PC-3 (cell line): ENCODE measurements at regions not wholly inside any gene's neighbourhood (a gene's known extent, or its start where the extent isn't known, plus 50 kb on each side); places are given as distances from the start of the nearest gene placed in this dataset.

ENCODE experiments used
- ATAC-seq: fragments of 200-7000 bp; cut with Tn5 transposase; 2 replicates; pipeline ENCODE4 v1.9.1; 2020; ENCODE audit warnings: mild to moderate bottlenecking, moderate library complexity
- BruUV-seq: library from RNA; stranded (reverse); fragments of 400-500 nt; replicated peaks from 2 replicates; lab custom pipeline; 2021; lab: Mats Ljungman, UMichigan
- CTCF ChIA-PET: fragments of 300-600 bp; sonication (Branson Sonifier 250); formaldehyde crosslinking; loops from one replicate; lab custom pipeline; 2022; ENCODE audit warnings: antibody characterized with exemption; lab: Charles Lee
- POLR2A ChIA-PET: fragments of 300-600 bp; sonication (Branson Sonifier 250); formaldehyde crosslinking; loops from one replicate; lab custom pipeline; 2022; ENCODE audit warnings: antibody characterized with exemption; ENCODE audit not compliant: unreplicated experiment; lab: Charles Lee
- DNase-seq: peaks from one replicate; pipeline ENCODE4 v3.0.0-alpha.2; 2015
- H2AFZ ChIP-seq: fragments of 300-600 bp; sonication (generic); 2 replicates; pipeline ENCODE4 v1.6.0; 2016; ENCODE audit warnings: antibody characterized with exemption, low read length
- H3F3A ChIP-seq: fragments of 300-600 bp; sonication (generic); one replicate; pipeline ENCODE4 v1.6.0; 2017; ENCODE audit warnings: antibody characterized with exemption, low read length, control low read depth, mild to moderate bottlenecking; ENCODE audit not compliant: unreplicated experiment
- H3K27ac ChIP-seq: fragments of 300-600 bp; sonication (generic); 2 replicates; pipeline ENCODE4 v1.5.1; 2016; ENCODE audit warnings: mild to moderate bottlenecking, low read length
- H3K27me3 ChIP-seq: fragments of 300-600 bp; sonication (generic); 2 replicates; pipeline ENCODE4 v1.6.1; 2016; ENCODE audit warnings: low read length, mixed read lengths
- H3K36me3 ChIP-seq: fragments of 300-600 bp; sonication (generic); 2 replicates; pipeline ENCODE4 v1.6.1; 2016; ENCODE audit warnings: low read depth, mixed run types, low read length, mixed read lengths
- H3K4me1 ChIP-seq: fragments of 300-600 bp; sonication (generic); 2 replicates; pipeline ENCODE4 v1.5.1; 2016; ENCODE audit warnings: low read length; ENCODE audit not compliant: insufficient read depth
- H3K4me2 ChIP-seq: fragments of 300-600 bp; sonication (generic); 2 replicates; pipeline ENCODE4 v1.6.0; 2016; ENCODE audit warnings: low read length
- H3K4me3 ChIP-seq: fragments of 300-600 bp; sonication (generic); 2 replicates; pipeline ENCODE4 v1.5.1; 2016; ENCODE audit warnings: mild to moderate bottlenecking, low read length, mixed read lengths
- H3K79me2 ChIP-seq: fragments of 300-600 bp; sonication (generic); 2 replicates; pipeline ENCODE4 v1.6.1; 2017; ENCODE audit warnings: low read length, mixed read lengths
- H3K9ac ChIP-seq: fragments of 300-600 bp; sonication (generic); 2 replicates; pipeline ENCODE4 v1.6.0; 2016; ENCODE audit warnings: mild to moderate bottlenecking, low read length
- H3K9me2 ChIP-seq: fragments of 300-600 bp; sonication (generic); replicated peaks from 2 replicates; pipeline ENCODE4 v1.6.1; 2016; ENCODE audit warnings: mixed run types, low read length, mixed read lengths
- H3K9me3 ChIP-seq: fragments of 300-600 bp; sonication (generic); 2 replicates; pipeline ENCODE4 v1.6.1; 2016; ENCODE audit warnings: low read length, mixed read lengths
- H4K20me1 ChIP-seq: fragments of 300-600 bp; sonication (generic); 2 replicates; pipeline ENCODE4 v1.6.1; 2016; ENCODE audit warnings: low read length, mixed read lengths
- CTCF ChIP-seq: fragments of 300-600 bp; sonication (generic); conservative IDR thresholded peaks from 2 replicates; pipeline ENCODE4 v1.5.1; 2017; ENCODE audit warnings: antibody characterized with exemption, low read depth, mild to moderate bottlenecking, low read length
- EZH2 ChIP-seq: fragments of 300-600 bp; sonication (generic); IDR thresholded peaks from one replicate; pipeline ENCODE4 v1.6.1; 2017; ENCODE audit warnings: antibody characterized with exemption, mild to moderate bottlenecking, low read length; ENCODE audit not compliant: unreplicated experiment
- EZH2phosphoT487 ChIP-seq: fragments of 300-600 bp; sonication (generic); IDR thresholded peaks from 2 replicates; pipeline ENCODE4 v1.6.1; 2018; ENCODE audit warnings: mild to moderate bottlenecking, antibody characterized with exemption, low read length, borderline replicate concordance
- intact Hi-C: fragments of 100-400 bp; cut with micrococcal nuclease; formaldehyde crosslinking; loops from 2 replicates; pipeline ENCODE4 v1.9.0; 2023

- TF ChIP-seq EZH2 (no peak), EZH2phosphoT487 (no peak), CTCF (no peak)
- ATAC-seq: no peak
- intact Hi-C loops: no loop called here
- Histone ChIP-seq H3K79me2 (no peaks in the 10 kb centered on the region), H3K9ac (no peak overlapping the region), H3K27ac (no peak overlapping the region), H3K36me3 (no peaks in the 10 kb centered on the region), H2AFZ (no peak overlapping the region), H3K4me1 (no peaks in the 10 kb centered on the region), H3K4me3 (no peak overlapping the region), H4K20me1 (no peaks in the 10 kb centered on the region), H3K4me2 (no peak overlapping the region), H3K9me3 (no peaks in the 10 kb centered on the region), H3F3A (no peaks in the 10 kb centered on the region), H3K9me2 (no peaks in the 10 kb centered on the region), H3K27me3 (peaks cover 63% of the 10 kb centered on the region)
- BruUV-seq: no TSS peak
- ChIA-PET CTCF (no interaction called here), POLR2A (no interaction called here)
- no peak for DNase-seq
Measured at GRCh38 chr1:36614991-36615390, 132.3 kb upstream of the CSF3R start.

GRCh38 chr1:36614571-36614970 lies 131.9 kb upstream of the CSF3R start:
- Histone ChIP-seq H3K79me2 (no peaks in the 10 kb centered on the region), H2AFZ (no peak overlapping the region), H3K27me3 (peaks cover 60% of the 10 kb centered on the region), H3K9me3 (no peaks in the 10 kb centered on the region), H4K20me1 (no peaks in the 10 kb centered on the region), H3K4me1 (no peaks in the 10 kb centered on the region), H3K27ac (no peak overlapping the region), H3F3A (no peaks in the 10 kb centered on the region), H3K9ac (no peak overlapping the region), H3K9me2 (no peaks in the 10 kb centered on the region), H3K4me3 (no peak overlapping the region), H3K36me3 (no peaks in the 10 kb centered on the region), H3K4me2 (no peak overlapping the region)
- no TSS peak for BruUV-seq
- intact Hi-C loops: no loop called here
- CTCF ChIA-PET: no interaction called here
- TF ChIP-seq EZH2phosphoT487 (no peak), CTCF (no peak), EZH2 (no peak)
- POLR2A ChIA-PET: no interaction called here
- no peak for ATAC-seq
- DNase-seq: no peak

- no peaks in the 10 kb centered on the region for H3F3A ChIP-seq
- BruUV-seq: no TSS peak
- no peak overlapping the region for H3K4me2 ChIP-seq
- no peaks in the 10 kb centered on the region for H3K4me1 ChIP-seq
- peaks cover 51% of the 10 kb centered on the region for H3K27me3 ChIP-seq
- H3K4me3 ChIP-seq: no peak overlapping the region
- ChIA-PET CTCF (no interaction called here), POLR2A (interaction anchor here (0.6 kb wide), 1 partner anchor 388 kb away, joined by 4 read pairs; no protein-coding TSS in a partner anchor)
- H2AFZ ChIP-seq: no peak overlapping the region
- no peaks in the 10 kb centered on the region for H4K20me1 ChIP-seq
- no peak for TF ChIP-seq EZH2phosphoT487
- no peak for TF ChIP-seq EZH2
- no peak for TF ChIP-seq CTCF
- no peak overlapping the region for H3K9ac ChIP-seq
- H3K36me3 ChIP-seq: no peaks in the 10 kb centered on the region
- no peaks in the 10 kb centered on the region for H3K79me2 ChIP-seq
- ATAC-seq (no peak), DNase-seq (no peak)
- intact Hi-C loops: no loop called here
- no peak overlapping the region for H3K27ac ChIP-seq
- H3K9me3 ChIP-seq: no peaks in the 10 kb centered on the region
- H3K9me2 ChIP-seq: no peaks in the 10 kb centered on the region
Measured at GRCh38 chr1:36613721-36614120, 131.0 kb upstream of the CSF3R start.
